HG02970 (cell line): ENCODE measurements at regions not wholly inside any gene's neighbourhood (a gene's known extent, or its start where the extent isn't known, plus 50 kb on each side); places are given as distances from the start of the nearest gene placed in this dataset.

Source experiments
- ATAC-seq: cut with Tn5 transposase; IDR thresholded peaks from one replicate; pipeline ENCODE4 v1.9.1; 2021; ENCODE audit warnings: mild to moderate bottlenecking, moderate library complexity, moderate number of reproducible peaks; ENCODE audit not compliant: unreplicated experiment, low FRiP score

DNA sequence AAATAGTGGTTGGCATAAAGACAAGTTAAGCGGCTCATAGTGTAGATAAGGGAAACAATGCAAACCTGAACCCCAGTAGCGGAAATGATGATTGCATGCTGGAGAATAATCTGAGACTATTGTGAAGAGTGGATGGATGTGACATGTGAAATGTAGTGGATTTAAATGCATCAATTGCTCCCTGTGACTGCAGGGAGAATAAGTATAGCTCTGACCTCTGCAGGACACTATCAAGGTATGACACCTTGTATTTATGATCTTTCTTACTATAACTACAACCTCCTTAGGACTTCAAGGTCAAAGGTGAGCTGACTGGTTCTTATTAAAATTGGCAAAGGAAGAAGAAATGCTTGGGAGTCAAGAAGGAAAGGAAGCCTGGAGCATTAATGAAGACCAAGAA is 285.6 kb downstream of the GRIN2B start:
- no peak for ATAC-seq

DNA sequence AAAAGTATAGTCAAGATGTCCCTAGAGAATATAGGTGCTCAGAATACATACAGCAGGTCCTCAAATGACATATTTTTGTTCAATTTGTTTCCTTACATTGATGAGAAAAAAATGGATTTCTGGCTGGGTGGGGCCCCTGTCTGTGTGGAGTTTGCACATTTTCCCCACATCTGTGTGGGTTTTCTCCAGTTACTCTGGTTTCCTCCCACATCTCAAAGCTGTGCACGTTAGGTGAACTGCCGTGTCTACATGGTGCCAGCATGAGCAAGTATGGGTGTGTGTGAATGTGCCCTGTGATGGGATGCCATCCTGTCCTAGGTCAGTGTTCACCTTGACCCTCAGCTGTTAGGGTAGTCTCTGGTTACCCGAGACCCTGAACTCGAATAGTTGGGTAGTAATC is 289.1 kb downstream of the GRIN2B start:
- ATAC-seq = no peak

DNA sequence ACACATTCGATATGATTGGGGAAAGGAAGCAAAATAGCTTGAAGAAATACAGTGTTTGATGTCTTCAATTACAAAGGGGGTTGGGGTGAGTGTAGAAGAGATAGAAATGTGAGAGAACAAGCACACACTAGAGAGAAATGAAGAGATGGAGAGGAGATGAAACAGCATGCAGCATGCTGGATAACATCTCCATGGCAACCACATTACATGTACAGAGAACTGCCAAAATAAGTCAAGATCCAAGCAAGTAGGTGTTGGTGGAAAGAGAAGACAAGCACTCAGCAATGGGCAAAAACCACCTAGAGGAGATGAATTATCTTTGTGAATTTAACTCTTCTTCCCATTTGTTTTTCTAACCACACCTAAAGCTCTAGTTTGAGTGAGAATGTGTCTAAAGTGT is 289.8 kb downstream of the GRIN2B start:
- no peak for ATAC-seq

DNA sequence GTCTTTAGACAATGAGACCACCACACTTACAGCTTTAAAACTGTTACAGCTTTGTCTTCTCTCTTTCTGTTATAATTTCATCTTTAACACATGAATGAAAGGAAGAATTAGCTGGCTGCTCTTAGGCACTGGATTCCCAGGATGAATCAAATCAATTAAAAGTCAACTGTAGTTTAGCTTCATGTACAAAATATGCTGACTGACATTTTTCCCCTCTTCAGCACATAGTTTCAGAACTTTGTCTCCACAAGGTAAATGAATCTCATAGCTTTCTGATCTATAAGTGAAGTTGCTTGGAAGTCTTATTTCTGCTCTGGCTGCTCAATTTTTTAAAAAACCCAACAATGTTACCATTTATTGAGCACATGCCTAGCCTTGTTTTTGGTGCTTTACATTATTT is 293.8 kb downstream of the GRIN2B start:
- ATAC-seq = no peak

DNA sequence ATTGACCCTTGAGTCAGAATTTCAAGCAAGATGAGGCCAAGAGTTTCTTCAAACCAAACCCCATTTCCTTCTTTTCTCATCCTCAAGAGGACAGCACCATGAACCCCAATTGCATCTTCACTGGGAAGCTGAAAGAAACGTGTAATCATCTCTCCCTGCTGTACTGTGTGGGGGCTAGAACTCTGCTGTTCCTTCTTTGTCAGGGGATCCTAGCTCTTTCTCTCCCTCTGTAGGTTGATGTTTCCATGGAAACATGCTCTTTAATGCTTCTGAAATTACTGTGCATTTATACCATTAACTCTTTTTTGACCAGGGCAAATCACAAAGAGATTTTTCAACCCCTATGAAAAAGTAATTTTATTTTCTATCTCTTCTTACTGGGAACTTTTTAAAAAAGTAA is 295.1 kb downstream of the GRIN2B start:
- no peak for ATAC-seq

DNA sequence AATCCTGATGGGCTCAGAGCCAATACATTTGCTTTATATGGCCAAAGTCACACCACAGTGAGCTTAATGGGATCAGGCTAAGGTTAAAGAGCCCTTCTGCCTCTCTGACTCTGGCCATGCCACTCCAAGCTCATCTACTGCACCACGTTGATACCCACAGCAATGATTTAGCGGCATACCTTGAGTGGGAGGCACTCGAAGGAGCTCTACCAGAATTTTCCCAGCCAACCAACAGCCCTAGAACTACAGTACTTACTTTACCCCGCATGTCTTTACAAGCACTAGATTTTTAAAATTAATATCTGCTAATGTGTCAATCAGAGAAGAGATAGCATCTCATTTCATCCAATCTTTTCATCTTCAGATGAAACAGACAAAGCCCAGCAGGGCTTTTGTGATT is 300.5 kb downstream of the GRIN2B start:
- ATAC-seq = no peak

DNA sequence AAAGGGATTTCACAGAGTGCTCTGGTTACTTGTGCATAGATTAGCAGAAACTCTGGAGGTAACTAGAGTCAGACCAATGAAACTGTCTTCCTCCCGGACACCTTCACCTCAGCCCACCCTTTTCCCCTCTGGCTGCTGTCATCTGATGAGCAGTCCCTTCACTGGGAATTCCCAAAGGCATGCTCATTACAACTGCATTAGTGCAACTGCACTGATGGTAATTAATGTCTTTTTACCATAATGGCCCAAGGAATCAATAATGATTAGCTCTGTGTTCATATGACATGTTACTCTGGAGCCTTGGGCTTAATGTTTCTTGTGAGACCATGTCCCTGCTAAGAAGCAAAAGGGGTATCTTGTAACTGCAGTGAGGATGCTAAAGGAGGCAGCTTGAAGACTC is 304.5 kb downstream of the GRIN2B start:
- no peak for ATAC-seq

DNA sequence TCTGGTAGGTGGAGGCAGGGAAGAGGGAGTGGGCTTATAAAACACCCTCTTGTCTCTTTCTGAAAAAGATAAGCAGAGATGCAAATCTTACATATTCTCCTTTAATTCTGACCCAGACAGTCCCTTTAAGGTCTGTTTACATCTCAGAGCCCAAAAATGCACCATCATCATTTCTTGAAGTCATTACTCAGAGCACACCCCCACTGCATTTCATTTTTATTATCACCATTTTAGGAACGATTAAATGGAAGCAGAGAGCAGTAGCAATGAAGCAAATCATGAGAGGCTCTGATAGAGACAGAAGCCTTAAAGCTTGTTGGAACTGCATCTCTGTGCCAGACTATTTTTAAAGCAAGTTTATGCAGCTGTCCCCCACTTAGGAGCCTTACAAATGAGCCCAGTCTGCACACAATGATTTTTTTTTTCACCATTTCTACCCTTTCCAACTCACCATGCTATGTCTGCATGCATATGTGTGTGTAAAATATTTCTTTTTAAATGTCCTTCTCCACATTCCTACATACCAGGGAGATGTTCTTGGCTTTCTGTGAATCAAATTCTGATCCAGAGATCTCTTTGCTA is 311.0 kb downstream of the GRIN2B start:
- no peak for ATAC-seq

DNA sequence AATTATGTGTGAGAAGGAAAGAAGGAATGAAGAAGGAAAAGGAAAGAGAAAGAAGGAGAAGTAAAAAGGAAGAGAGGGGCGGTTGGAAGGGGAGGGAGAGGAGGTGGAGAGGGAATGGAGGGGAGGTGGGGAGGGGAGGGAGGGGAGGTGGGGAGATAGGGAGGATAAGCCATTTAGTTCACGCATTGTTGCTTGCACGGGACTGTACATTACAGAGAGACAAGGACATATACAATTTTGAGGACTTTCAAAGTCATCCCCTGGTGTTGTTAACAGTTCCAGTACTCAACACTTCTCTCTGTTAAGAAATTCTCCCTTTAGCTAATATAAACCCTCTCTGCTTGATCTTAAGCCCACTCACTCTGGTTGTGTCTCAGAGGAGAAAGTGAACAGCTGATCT is 312.5 kb downstream of the GRIN2B start:
- no peak for ATAC-seq

DNA sequence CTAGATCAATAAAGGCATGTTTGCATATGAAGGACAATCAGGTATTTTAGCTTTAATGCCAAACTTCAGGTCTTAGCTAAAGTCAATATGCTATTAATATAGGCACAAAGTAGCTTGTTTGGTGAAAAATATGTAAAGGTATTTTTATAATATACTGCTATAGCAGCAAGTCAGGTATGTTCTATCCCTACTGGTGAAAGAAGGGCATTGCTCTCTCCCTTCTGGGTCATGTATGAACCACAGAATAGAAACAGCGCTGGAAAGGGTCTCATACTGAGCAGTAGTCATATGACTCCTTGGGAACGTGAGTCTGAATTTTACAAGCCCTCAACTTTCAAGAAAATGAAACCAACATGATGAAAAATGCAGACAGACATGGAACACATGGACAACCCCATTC is 314.6 kb downstream of the GRIN2B start:
- ATAC-seq = no peak

DNA sequence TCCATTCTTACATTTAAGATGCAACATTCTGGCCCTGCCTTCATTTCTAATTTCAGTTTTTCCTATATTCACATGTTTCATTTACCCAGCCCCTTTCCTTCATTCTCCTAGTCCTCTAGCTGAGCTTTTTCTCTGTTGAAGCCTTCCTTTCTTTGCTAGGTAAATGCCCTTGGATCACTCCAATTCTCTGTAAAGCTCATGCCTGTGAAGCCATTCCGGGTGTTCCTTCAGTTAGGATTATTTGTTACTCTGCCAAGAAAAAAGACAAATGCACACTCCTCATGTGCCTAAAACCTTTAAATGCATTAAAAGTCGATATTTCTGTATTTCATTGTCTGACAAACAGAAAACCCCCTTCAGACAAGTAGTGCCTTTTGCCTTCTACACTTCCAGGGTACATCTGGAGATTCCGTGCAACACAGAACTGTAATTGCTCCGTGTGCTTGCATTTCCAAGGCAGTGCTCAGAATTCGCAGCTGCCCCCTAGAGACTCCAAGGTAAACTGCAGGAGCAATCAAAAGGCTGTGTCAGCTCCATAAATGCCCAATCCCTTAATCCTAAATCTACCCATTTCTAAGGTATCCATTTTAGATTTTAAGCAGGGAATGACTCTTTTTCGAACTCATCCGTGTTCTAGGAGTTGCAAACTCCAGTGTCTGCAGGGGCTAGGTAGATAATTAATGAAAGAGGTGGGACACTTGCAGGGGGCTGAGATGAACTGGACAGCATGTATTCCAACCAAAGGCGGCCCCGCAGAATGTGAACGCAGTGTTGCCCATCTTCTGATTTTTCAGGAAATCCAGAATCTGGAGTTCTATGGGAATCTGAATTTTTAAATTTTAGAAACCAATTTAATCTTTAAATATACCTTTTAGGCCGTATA is 320.2 kb downstream of the GRIN2B start:
- ATAC-seq = peak; percentile 82

DNA sequence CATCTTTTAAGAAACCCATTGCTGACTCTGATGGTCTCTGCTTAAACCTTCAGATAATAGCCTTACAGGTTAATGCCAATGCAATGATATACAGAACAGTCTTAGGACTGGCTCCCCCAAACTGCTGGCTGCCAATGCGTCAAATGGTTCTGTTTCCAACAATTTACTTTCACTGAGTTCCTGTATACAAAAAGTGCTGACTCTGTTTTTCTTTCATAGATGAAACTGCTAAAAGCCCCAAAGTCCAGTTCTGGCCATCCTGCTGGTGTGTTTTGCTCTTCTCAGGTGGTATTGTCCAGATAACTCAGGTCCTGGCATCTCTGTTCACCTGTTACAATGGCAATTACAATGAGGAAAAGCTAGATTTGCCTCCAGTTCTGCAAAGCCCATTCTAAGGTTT is 326.9 kb downstream of the GRIN2B start:
- ATAC-seq = no peak

DNA sequence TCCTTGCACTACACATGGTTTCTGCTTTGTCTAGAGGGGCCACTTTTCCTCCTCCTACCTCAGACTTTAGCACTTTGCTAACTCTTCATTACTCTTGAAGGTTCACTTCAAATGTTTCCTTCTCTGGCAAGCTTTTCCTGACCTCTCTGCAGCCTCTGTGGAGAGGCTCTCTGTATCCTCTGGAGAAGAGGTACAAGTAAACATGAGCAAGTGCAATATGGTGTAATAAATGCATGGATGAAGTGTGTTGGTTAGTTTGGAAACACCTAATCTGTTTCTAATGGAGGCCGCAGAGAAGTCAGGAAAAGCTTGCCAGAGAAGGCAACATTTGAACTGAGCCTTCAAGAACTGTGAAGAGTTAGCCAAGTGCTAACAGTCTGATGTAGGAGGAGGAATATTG is 329.3 kb downstream of the GRIN2B start:
- ATAC-seq = no peak

DNA sequence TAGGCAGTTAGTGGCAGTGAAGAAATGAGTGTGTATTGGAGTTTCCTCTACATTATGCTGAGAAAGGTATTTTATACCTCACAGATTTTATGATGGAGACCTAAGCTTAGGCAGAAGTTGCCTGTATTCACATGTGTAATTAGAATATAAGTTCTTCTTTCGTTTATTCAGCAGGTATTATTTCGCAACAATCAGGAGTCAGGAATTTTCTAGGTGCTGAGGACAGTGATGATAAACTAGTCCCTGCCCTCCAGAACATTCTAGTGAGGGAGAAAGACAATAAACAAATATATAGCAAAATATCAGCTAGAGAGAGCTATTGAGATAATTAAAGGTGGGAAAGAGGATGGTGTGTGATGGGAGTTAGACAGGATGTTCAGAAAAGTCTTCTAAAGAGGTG is 345.7 kb downstream of the GRIN2B start:
- ATAC-seq = no peak

DNA sequence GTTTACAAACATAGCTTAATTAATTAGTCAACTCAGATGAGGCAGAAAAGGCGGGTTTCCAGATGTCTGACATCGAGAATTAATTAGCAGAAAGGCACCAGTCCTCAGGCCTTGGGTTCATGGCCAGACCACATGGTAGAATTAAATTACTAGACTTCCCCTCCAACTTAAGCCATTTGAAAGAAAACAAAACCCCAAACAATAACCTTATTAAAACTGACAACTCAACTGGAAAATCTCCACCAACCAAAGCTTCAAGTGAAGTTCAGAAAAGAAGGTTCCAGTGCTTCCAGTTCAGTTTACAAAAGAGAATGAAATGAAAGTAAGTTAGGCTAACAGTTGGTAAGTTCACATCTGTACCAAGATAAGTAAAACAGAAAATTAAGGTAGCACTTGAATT is 349.5 kb downstream of the GRIN2B start:
- no peak for ATAC-seq

DNA sequence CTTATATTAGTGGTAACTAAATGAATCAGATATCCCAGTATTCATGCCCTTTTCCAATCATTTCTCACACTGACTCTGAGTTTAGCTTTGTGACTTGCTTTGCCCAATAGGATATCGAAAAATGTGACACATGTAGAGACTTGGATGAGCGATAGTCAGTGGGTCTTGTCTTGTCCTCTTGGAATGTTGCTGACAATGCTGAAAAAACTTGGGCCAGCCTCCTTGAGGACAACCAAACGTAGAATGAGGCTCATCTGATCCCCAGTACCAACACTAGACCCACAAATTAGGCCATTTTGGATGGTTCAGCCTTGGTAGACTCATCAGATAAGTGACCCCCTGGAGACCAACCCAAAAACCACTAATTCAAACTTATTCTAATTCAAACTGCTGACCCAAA is 351.0 kb downstream of the GRIN2B start:
- no peak for ATAC-seq

DNA sequence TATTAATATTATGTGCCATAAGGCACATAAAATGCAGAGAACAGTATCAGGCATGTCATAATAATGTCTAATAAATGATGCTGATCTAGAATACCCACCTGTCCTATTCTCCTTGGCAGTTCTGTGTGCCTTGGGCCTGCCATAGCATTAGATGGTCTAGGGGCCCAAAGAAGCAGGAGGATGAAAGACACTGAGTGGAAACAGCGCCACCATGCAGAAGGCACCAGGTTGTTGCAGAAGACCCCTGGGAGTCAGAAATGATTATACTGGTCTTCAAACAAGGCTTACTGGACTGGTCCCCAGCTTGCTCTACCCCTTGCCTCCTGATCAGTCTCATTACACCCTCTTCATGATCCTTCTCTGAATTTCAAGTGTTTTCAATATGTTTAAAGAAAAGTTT is 353.3 kb downstream of the GRIN2B start:
- ATAC-seq = no peak

DNA sequence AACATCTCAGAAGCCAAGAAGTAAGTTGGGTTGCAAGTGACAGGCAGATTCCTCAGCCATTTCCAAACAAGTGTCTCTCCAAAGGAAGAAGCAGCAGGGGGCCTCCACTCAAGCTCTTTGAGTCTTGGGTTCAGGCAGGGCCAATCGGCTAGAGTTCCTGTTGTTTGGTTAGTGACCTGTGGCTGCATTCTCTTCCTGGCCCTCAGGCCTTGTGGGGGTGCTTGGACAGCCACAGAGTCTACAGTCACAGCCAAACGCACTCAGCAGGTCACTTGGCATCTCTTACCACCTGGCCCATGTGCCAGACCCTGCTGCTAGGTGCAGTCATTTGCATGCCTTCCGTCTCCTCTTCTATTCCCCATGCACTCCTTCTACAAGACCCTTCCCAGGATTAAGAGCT is 353.9 kb downstream of the GRIN2B start:
- ATAC-seq = no peak

DNA sequence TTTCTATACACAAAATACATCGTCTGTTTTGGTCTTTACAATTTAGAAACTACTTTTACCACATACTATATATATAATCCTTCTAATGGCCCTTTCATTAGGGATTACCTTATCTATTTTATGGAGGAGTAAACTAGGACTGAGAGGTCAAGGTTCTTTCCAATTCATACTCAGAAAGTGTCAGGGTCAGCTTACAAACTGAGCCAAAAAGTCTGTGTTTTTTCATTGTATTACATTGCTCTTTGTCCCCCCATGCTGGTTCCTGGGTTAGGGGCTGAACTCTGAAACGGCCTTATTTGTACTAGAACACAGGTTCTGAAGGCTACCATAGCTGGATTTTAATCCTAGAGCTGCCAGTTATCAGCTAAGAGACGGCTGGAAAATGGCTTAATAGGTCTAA is 368.1 kb downstream of the GRIN2B start:
- ATAC-seq = no peak

DNA sequence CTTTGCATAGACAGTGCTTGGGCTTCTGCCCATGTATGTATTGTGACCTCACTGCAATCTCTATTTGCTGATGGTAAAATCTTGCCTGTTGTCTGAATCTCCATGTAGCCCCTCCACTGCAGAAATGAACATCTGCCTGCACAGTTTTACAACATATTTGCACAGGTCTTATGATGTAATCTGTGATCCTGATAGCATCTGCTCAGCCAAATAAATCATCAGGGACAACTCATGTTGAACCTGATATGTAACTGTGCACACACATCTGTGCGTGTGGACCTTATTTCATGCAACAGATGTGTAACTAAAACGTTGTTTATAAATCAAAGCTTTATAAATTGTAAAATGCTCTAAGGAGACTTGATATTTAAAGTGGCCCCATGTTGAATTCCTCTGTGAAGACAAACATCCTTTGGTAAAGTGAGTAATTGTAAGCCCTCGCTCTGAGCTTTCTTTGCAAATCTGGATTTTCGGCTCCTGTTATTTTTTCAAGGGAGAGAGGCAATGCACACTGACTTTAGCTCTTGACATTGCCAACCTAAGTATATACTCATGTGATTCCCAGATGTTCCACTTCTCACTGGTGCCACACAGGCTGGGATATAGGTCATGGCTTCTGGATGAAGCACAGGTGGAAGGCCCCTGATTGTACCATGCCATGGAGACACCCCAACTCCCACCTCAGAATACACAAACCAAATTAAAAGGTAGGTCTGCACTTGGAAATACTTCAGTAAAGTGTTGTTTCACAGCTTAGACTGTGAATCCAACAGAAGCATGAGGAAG is 371.3 kb downstream of the GRIN2B start:
- no peak for ATAC-seq

DNA sequence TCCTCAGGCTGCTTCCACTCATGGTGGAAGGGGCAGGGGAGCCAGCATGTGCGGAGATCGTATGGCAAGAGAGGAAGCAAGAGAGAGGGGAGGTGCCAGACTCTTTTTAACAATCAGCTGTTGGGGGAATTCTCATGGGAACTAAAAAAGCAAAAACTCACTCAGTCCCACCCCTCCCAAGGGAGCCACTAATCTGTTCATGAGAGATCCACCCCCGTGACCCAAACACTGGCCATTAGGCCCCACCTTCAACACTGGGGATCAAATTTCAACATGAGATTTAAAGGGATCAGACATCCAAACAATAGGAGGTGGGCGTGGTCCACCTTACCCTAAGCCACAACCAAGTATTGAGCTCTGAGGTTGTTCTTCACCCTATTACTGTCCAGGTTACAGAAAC is 375.1 kb downstream of the GRIN2B start:
- ATAC-seq = no peak

DNA sequence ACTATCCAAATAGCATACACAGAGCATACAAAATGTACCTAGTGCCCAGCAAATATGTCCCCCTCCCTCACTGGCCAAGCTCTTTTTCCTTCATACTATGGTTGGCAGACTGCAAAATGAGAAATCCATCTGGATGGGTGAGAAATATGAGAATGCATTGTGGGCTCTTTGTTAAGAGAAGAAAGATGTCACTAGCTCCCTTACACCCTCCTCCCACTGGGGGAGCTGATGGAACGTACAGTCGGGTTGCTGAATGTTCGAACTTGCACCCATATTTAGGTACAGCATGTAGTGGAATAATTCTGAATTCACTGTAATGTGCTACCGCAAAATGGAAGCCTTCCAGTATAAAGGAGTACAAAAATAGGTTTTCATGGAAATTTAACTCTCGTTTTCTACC is 377.4 kb downstream of the GRIN2B start:
- no peak for ATAC-seq
